SIG-M5 (cell line): ENCODE measurements at regions not wholly inside any gene's neighbourhood (a gene's known extent, or its start where the extent isn't known, plus 50 kb on each side); places are given as distances from the start of the nearest gene placed in this dataset.

ENCODE experiments used
- DNase-seq: peaks from one replicate; lab custom pipeline; 2025; lab: John Stamatoyannopoulos, UW

- no peak for DNase-seq
These were observed 527.6 kb upstream of the MEX3C start for GRCh38 chr18:51724790-51725721.

- no peak for DNase-seq
These were observed 529.1 kb upstream of the MEX3C start for GRCh38 chr18:51726614-51727013.

- DNase-seq = no peak
These were observed 530.3 kb upstream of the MEX3C start for GRCh38 chr18:51727780-51728179.

GRCh38 chr18:51731070-51731469, 533.6 kb upstream of the MEX3C start:
- no peak for DNase-seq

GRCh38 chr18:51734576-51734975, 537.1 kb upstream of the MEX3C start:
- no peak for DNase-seq

GRCh38 chr18:51739044-51739666, 541.7 kb upstream of the MEX3C start:
- no peak for DNase-seq

GRCh38 chr18:51751901-51752300, 554.4 kb upstream of the MEX3C start:
- DNase-seq = no peak

GRCh38 chr18:51753365-51754057, 556.0 kb upstream of the MEX3C start:
- DNase-seq = no peak

- DNase-seq = no peak
These were observed 557.1 kb upstream of the MEX3C start for GRCh38 chr18:51754566-51754965.

GRCh38 chr18:51757255-51757924, 559.9 kb upstream of the MEX3C start:
- DNase-seq = no peak

- DNase-seq = no peak
These were observed 564.9 kb upstream of the MEX3C start for GRCh38 chr18:51762373-51762772.

- DNase-seq = no peak
These were observed 568.3 kb upstream of the MEX3C start for GRCh38 chr18:51765606-51766360.

- DNase-seq = no peak
These were observed 569.8 kb upstream of the MEX3C start for GRCh38 chr18:51767293-51767692.

GRCh38 chr18:51778115-51778514, 561.9 kb upstream of the DCC start:
- no peak for DNase-seq

- DNase-seq = no peak
These were observed 550.1 kb upstream of the DCC start for GRCh38 chr18:51789871-51790270.

GRCh38 chr18:51801514-51801913, 538.5 kb upstream of the DCC start:
- no peak for DNase-seq

- no peak for DNase-seq
These were observed 537.2 kb upstream of the DCC start for GRCh38 chr18:51802569-51803428.

- no peak for DNase-seq
These were observed 532.7 kb upstream of the DCC start for GRCh38 chr18:51807336-51807735.

- DNase-seq = no peak
These were observed 528.1 kb upstream of the DCC start for GRCh38 chr18:51811883-51812282.

GRCh38 chr18:51813740-51814139, 526.3 kb upstream of the DCC start:
- DNase-seq = no peak

GRCh38 chr18:51821610-51822009, 518.4 kb upstream of the DCC start:
- no peak for DNase-seq
